Kidney glomerular epithelial cell (primary cell): ENCODE measurements at regions not wholly inside any gene's neighbourhood (a gene's known extent, or its start where the extent isn't known, plus 50 kb on each side); places are given as distances from the start of the nearest gene placed in this dataset.
A peak's percentile ranks its signal among the peaks of the same experiment; 100 is the strongest.

Experiments
- DNase-seq: peaks from one replicate; lab custom pipeline; 2025; lab: John Stamatoyannopoulos, UW

- no peak for DNase-seq
These were observed 88.0 kb upstream of the CTNNA1 start for GRCh38 chr5:138665261-138665660.

GRCh38 chr5:138664276-138664943 is 88.8 kb upstream of the CTNNA1 start:
- peak; percentile 79 for DNase-seq

- no peak for DNase-seq
These were observed 88.4 kb upstream of the HSPA9 start for GRCh38 chr5:138663561-138663960.

GRCh38 chr5:138663009-138663408 is 87.8 kb upstream of the HSPA9 start:
- DNase-seq: no peak

- DNase-seq: no peak
These were observed 87.4 kb upstream of the HSPA9 start for GRCh38 chr5:138662599-138662998.

GRCh38 chr5:138661991-138662434 is 86.8 kb upstream of the HSPA9 start:
- DNase-seq: no peak

GRCh38 chr5:138661291-138661960 is 86.2 kb upstream of the HSPA9 start:
- DNase-seq: no peak

- DNase-seq: no peak
These were observed 84.9 kb upstream of the HSPA9 start for GRCh38 chr5:138660051-138660572.

GRCh38 chr5:138659561-138659960 is 84.4 kb upstream of the HSPA9 start:
- no peak for DNase-seq

GRCh38 chr5:138659121-138659520 is 83.9 kb upstream of the HSPA9 start:
- no peak for DNase-seq

- no peak for DNase-seq
These were observed 83.5 kb upstream of the HSPA9 start for GRCh38 chr5:138658676-138659075.

GRCh38 chr5:138657360-138657759 is 82.2 kb upstream of the HSPA9 start:
- no peak for DNase-seq

- DNase-seq: no peak
These were observed 81.7 kb upstream of the HSPA9 start for GRCh38 chr5:138656916-138657315.

GRCh38 chr5:138655530-138656190 is 80.5 kb upstream of the HSPA9 start:
- no peak for DNase-seq

- peak; percentile 74 for DNase-seq
These were observed 79.2 kb upstream of the HSPA9 start for GRCh38 chr5:138654281-138654867.

GRCh38 chr5:138653502-138653901 is 78.3 kb upstream of the HSPA9 start:
- DNase-seq: peak; percentile 10

GRCh38 chr5:138651767-138652117 is 76.5 kb upstream of the HSPA9 start:
- no peak for DNase-seq

- DNase-seq: no peak
These were observed 76.0 kb upstream of the HSPA9 start for GRCh38 chr5:138651058-138651766.

- DNase-seq: no peak
These were observed 75.0 kb upstream of the HSPA9 start for GRCh38 chr5:138650196-138650595.

- no peak for DNase-seq
These were observed 74.6 kb upstream of the HSPA9 start for GRCh38 chr5:138649775-138650174.

GRCh38 chr5:138649316-138649720 is 74.1 kb upstream of the HSPA9 start:
- no peak for DNase-seq

- no peak for DNase-seq
These were observed 73.6 kb upstream of the HSPA9 start for GRCh38 chr5:138648841-138649240.
